SK-N-SH (cell line): ENCODE measurements at regions not wholly inside any gene's neighbourhood (a gene's known extent, or its start where the extent isn't known, plus 50 kb on each side); places are given as distances from the start of the nearest gene placed in this dataset.

ENCODE experiments used
- CTCF ChIA-PET: fragments of 300-600, 350-600 bp; formaldehyde crosslinking; extraction: SDS; loops from one replicate; lab custom pipeline; 2021; lab: Yijun Ruan, JAX
- POLR2A ChIA-PET: fragments of 350-600 bp; sonication (Branson Sonifier 250); formaldehyde crosslinking; extraction: SDS; loops from one replicate; lab custom pipeline; 2020; ENCODE audit warnings: antibody characterized with exemption, inconsistent platforms; lab: Yijun Ruan, JAX
- DNase-seq: peaks from one replicate; pipeline ENCODE4 v3.0.0; 2012
- H2AFZ ChIP-seq: fragments of 200-600 bp; sonication (generic); 2 replicates; pipeline ENCODE4 v1.8.1; 2016; ENCODE audit warnings: antibody characterized with exemption, mild to moderate bottlenecking, low read depth
- H3F3A ChIP-seq: fragments of 200-600 bp; sonication (generic); replicated peaks from 2 replicates; pipeline ENCODE3; 2016; ENCODE audit warnings: antibody characterized with exemption, mild to moderate bottlenecking; ENCODE audit not compliant: insufficient read depth
- H3K27ac ChIP-seq, 2 experiments: fragments of 200-500 bp in 1 of 2; fragments of 200-600 bp in 1 of 2; sonication (Bioruptor generic) in 1 of 2; sonication (generic), shearing (Covaris generic) in 1 of 2; 2 replicates each; pipeline versions ENCODE4 v1.5.1 to v1.6.1; 2014 to 2016; ENCODE audit warnings: low read depth in 2 of 2, inconsistent platforms in 1 of 2, low read length in 1 of 2, mild to moderate bottlenecking in 1 of 2, mixed read lengths in 1 of 2
- H3K27me3 ChIP-seq: fragments of 200-600 bp; sonication (generic), shearing (Covaris generic); 2 replicates; pipeline ENCODE4 v1.6.1; 2016; ENCODE audit warnings: mixed run types; ENCODE audit not compliant: insufficient read depth
- H3K36me3 ChIP-seq, 2 experiments: fragments of 200-500 bp in 1 of 2; fragments of 200-600 bp in 1 of 2; sonication (Bioruptor generic) in 1 of 2; sonication (generic) in 1 of 2; replicated peaks in 1 of 2; 2 replicates each; pipeline versions ENCODE3 to v1.5.1; 2014 to 2016; ENCODE audit warnings: low read length in 1 of 2, mild to moderate bottlenecking in 1 of 2; ENCODE audit not compliant: insufficient read depth in 2 of 2, control insufficient read depth in 1 of 2
- H3K4me1 ChIP-seq, 2 experiments: fragments of 200-500 bp in 1 of 2; fragments of 200-600 bp in 1 of 2; sonication (Bioruptor generic) in 1 of 2; sonication (generic), shearing (Covaris generic) in 1 of 2; 2 replicates each; pipeline versions ENCODE4 v1.5.1 to v1.6.1; 2014 to 2016; ENCODE audit warnings: low read depth in 1 of 2, low read length in 1 of 2, mixed run types in 1 of 2; ENCODE audit not compliant: insufficient read depth in 2 of 2, control insufficient read depth in 1 of 2
- H3K4me2 ChIP-seq: fragments of 200-600 bp; sonication (generic), shearing (Covaris generic); 2 replicates; pipeline ENCODE4 v1.6.1; 2017; ENCODE audit warnings: mixed run types
- H3K4me3 ChIP-seq, 2 experiments: fragments of 200-500 bp in 1 of 2; fragments of 200-600 bp in 1 of 2; sonication (Bioruptor generic) in 1 of 2; sonication (generic), shearing (Covaris generic) in 1 of 2; 2 replicates each; pipeline versions ENCODE4 v1.5.1 to v1.8.1; 2014 to 2016; ENCODE audit warnings: low read depth in 2 of 2, inconsistent platforms in 1 of 2, low read length in 1 of 2, mild to moderate bottlenecking in 1 of 2, mixed read lengths in 1 of 2, moderate library complexity in 1 of 2
- H3K79me2 ChIP-seq: fragments of 200-600 bp; sonication (generic); 2 replicates; pipeline ENCODE4 v1.8.1; 2017; ENCODE audit warnings: mild to moderate bottlenecking; ENCODE audit not compliant: insufficient read depth
- H3K9ac ChIP-seq: fragments of 200-600 bp; sonication (generic); 2 replicates; pipeline ENCODE4 v1.6.1; 2017; ENCODE audit warnings: mixed run types
- H3K9me2 ChIP-seq: fragments of 200-600 bp; sonication (generic); 2 replicates; pipeline ENCODE4 v1.6.1; 2017; ENCODE audit warnings: mixed run types
- H3K9me3 ChIP-seq: fragments of 200-600 bp; sonication (generic); 2 replicates; pipeline ENCODE4 v1.6.1; 2017; ENCODE audit warnings: mixed run types, mild to moderate bottlenecking, moderate library complexity
- H4K20me1 ChIP-seq: fragments of 200-600 bp; sonication (generic); 2 replicates; pipeline ENCODE4 v1.6.1; 2017; ENCODE audit warnings: mild to moderate bottlenecking, mixed run types; ENCODE audit not compliant: insufficient read depth
- CHD2 ChIP-seq: fragments of 150-350 bp; IDR thresholded peaks from 2 replicates; pipeline ENCODE4 v1.6.1; 2018; ENCODE audit warnings: low read length; ENCODE audit not compliant: partially characterized antibody
- EP300 ChIP-seq, 2 experiments: IDR thresholded peaks; 2 replicates each; pipeline versions ENCODE4 v1.4.0 to v1.6.1; 2012; ENCODE audit warnings: borderline replicate concordance in 1 of 2, low read depth in 1 of 2, low read length in 1 of 2
- EZH2phosphoT487 ChIP-seq: fragments of 200-600 bp; sonication (generic); IDR thresholded peaks from 2 replicates; pipeline ENCODE4 v1.6.1; 2017; ENCODE audit warnings: low read depth, mixed run types, mild to moderate bottlenecking, antibody characterized with exemption, moderate library complexity, borderline replicate concordance
- FOSL2 ChIP-seq: IDR thresholded peaks from 2 replicates; pipeline ENCODE4 v1.4.0; 2012; ENCODE audit warnings: low read depth, mild to moderate bottlenecking, moderate library complexity, borderline replicate concordance
- FOXJ3 ChIP-seq: sonication (generic); formaldehyde crosslinking; IDR thresholded peaks from 2 replicates; pipeline ENCODE4 v1.5.1; 2020; ENCODE audit warnings: mild to moderate bottlenecking, missing genetic modification reagents
- GABPA ChIP-seq: IDR thresholded peaks from 2 replicates; pipeline ENCODE4 v1.4.0; 2012; ENCODE audit warnings: low read depth, mild to moderate bottlenecking
- NFIC ChIP-seq: IDR thresholded peaks from 2 replicates; pipeline ENCODE4 v1.4.0; 2012; ENCODE audit warnings: borderline replicate concordance
- NRF1 ChIP-seq: IDR thresholded peaks from 2 replicates; pipeline ENCODE4 v1.6.1; 2012; ENCODE audit warnings: low read depth, mild to moderate bottlenecking, low read length
- PBX3 ChIP-seq: IDR thresholded peaks from 2 replicates; pipeline ENCODE4; 2012
- RAD21 ChIP-seq: IDR thresholded peaks from 2 replicates; pipeline ENCODE4 v1.6.1; 2012; ENCODE audit warnings: mild to moderate bottlenecking, low read length
- RCOR1 ChIP-seq: fragments of 150-350 bp; IDR thresholded peaks from 2 replicates; pipeline ENCODE4 v1.6.1; 2017; ENCODE audit warnings: antibody characterized with exemption, low read length
- REST ChIP-seq: IDR thresholded peaks from 2 replicates; pipeline ENCODE4 v1.6.1; 2012; ENCODE audit warnings: mild to moderate bottlenecking, low read depth, low read length, moderate library complexity
- RFX5 ChIP-seq: IDR thresholded peaks from 2 replicates; pipeline ENCODE4 v1.6.1; 2012; ENCODE audit warnings: mild to moderate bottlenecking, improper control_type of control experiment, low read length
- SMC3 ChIP-seq: IDR thresholded peaks from 2 replicates; pipeline ENCODE4 v1.6.1; 2012; ENCODE audit warnings: low read depth, low read length, improper control_type of control experiment
- TAF1 ChIP-seq: IDR thresholded peaks from 2 replicates; pipeline ENCODE4 v1.6.1; 2012; ENCODE audit warnings: low read depth, mild to moderate bottlenecking, low read length, moderate library complexity, borderline replicate concordance
- TCF12 ChIP-seq: IDR thresholded peaks from 2 replicates; pipeline ENCODE4 v1.4.0; 2012
- USF1 ChIP-seq: IDR thresholded peaks from 2 replicates; pipeline ENCODE4 v1.4.0; 2012; ENCODE audit warnings: low read depth, borderline replicate concordance
- USF2 ChIP-seq: fragments of 150-350 bp; IDR thresholded peaks from 2 replicates; pipeline ENCODE4 v1.6.1; 2017; ENCODE audit warnings: antibody characterized with exemption, low read length, low read depth, borderline replicate concordance
- WGBS: methylation state at CpG from one replicate; pipeline ENCODE4 v1.1.6; 2017; ENCODE audit warnings: low lambda C conversion rate; 5-methylcytosine and 5-hydroxymethylcytosine counted together
- TF ChIP-seq, protein P1 (sequence below): IDR thresholded peaks from 2 replicates; pipeline ENCODE4 v1.4.0; 2012; ENCODE audit warnings: low read depth
- TF ChIP-seq, protein P2 (sequence below): fragments of 200-600 bp; sonication (generic); IDR thresholded peaks from 2 replicates; pipeline ENCODE4 v1.6.1; 2017; ENCODE audit warnings: antibody characterized with exemption, mild to moderate bottlenecking, moderate library complexity

DNA sequence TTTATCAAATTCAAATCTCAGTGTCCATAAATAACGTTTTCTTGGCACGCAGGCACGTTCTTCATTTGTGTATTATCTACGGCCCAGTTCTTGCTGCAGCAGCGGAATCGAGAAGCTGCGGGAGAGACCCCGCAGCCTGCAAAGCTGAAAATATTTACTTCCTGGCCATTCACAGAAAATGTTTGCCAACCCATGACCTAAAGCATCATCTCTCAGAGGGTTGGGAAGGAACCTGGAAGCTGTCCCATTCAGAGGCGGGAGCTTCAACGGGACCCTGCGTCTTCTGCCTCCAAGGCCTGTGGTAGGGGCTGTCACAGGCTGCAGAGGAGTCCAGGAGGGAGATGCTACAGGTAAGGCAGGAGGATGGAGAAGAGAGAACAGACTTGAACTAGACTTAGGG, 319.2 kb downstream of the MN1 start:
- Histone ChIP-seq H3K9me3 (no peaks in the 10 kb centered on the region), H3K4me3 (no peak overlapping the region), H3F3A (no peaks in the 10 kb centered on the region), H3K9me2 (no peaks in the 10 kb centered on the region), H3K36me3 (no peaks in the 10 kb centered on the region), H3K4me1 (no peaks in the 10 kb centered on the region; a peak in 1 of 4 replicates), H3K79me2 (no peaks in the 10 kb centered on the region), H4K20me1 (no peaks in the 10 kb centered on the region), H3K9ac (no peak overlapping the region), H3K4me2 (no peak overlapping the region), H3K27me3 (no peaks in the 10 kb centered on the region), H3K27ac (no peak overlapping the region), H2AFZ (no peak overlapping the region)
- TF ChIP-seq RAD21 (no peak), PBX3 (no peak), USF1 (no peak), NFIC (no peak), GABPA (no peak), REST (no peak), USF2 (no peak), FOXJ3 (CRISPR knock-in tag) (no peak), RCOR1 (no peak), EZH2phosphoT487 (no peak), SMC3 (no peak), RFX5 (no peak), NRF1 (no peak), EP300 (IDR thresholded peaks at IDR 0.05; ENCODE audit: borderline replicate concordance in 1 of 2, low read depth in 1 of 2, low read length in 1 of 2) (no peak), TCF12 (no peak), CHD2 (no peak), FOSL2 (no peak), TAF1 (no peak)
- TF ChIP-seq, protein P1, sequence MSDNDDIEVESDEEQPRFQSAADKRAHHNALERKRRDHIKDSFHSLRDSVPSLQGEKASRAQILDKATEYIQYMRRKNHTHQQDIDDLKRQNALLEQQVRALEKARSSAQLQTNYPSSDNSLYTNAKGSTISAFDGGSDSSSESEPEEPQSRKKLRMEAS = no peak
- TF ChIP-seq, protein P2, sequence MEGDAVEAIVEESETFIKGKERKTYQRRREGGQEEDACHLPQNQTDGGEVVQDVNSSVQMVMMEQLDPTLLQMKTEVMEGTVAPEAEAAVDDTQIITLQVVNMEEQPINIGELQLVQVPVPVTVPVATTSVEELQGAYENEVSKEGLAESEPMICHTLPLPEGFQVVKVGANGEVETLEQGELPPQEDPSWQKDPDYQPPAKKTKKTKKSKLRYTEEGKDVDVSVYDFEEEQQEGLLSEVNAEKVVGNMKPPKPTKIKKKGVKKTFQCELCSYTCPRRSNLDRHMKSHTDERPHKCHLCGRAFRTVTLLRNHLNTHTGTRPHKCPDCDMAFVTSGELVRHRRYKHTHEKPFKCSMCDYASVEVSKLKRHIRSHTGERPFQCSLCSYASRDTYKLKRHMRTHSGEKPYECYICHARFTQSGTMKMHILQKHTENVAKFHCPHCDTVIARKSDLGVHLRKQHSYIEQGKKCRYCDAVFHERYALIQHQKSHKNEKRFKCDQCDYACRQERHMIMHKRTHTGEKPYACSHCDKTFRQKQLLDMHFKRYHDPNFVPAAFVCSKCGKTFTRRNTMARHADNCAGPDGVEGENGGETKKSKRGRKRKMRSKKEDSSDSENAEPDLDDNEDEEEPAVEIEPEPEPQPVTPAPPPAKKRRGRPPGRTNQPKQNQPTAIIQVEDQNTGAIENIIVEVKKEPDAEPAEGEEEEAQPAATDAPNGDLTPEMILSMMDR = no peak
- POLR2A ChIA-PET = no interaction called here
- CTCF ChIA-PET = interaction anchor here (1.0 to 1.2 kb wide), 2 partner anchors 9 to 10 kb away, joined by 3 read pairs; no protein-coding TSS in a partner anchor
- WGBS = 77% methylated on average over 11 of the region's 11 CpGs
- no peak for DNase-seq
